ENCODE measurements at regions not wholly inside any gene's neighbourhood (a gene's known extent, or its start where the extent isn't known, plus 50 kb on each side); places are given as distances from the start of the nearest gene placed in this dataset.

DNA sequence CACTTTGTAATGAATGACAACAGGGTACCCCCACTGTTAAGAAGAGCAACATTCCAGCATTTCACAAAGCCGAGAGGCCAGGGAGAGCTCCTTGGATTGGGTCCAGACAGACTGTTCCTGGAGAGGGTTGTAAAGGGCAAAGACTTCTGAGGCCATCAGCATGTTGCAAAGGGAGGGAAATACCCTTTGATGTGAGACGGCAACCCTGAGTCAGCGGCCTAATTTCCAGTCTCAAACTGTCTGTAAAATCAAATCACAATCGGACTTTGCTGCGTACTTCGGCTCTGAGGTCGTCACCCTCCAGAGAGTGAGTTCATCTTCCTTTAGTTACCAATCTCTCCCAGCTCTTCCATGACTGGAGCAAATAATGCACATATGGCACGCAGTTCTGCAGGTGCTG lies 101.0 kb upstream of the DTNBP1 start:
- TF ChIP-seq, protein P1, sequence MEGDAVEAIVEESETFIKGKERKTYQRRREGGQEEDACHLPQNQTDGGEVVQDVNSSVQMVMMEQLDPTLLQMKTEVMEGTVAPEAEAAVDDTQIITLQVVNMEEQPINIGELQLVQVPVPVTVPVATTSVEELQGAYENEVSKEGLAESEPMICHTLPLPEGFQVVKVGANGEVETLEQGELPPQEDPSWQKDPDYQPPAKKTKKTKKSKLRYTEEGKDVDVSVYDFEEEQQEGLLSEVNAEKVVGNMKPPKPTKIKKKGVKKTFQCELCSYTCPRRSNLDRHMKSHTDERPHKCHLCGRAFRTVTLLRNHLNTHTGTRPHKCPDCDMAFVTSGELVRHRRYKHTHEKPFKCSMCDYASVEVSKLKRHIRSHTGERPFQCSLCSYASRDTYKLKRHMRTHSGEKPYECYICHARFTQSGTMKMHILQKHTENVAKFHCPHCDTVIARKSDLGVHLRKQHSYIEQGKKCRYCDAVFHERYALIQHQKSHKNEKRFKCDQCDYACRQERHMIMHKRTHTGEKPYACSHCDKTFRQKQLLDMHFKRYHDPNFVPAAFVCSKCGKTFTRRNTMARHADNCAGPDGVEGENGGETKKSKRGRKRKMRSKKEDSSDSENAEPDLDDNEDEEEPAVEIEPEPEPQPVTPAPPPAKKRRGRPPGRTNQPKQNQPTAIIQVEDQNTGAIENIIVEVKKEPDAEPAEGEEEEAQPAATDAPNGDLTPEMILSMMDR (IDR thresholded peaks at IDR 0.05; ENCODE audit: low read depth, low read length, poor library complexity, severe bottlenecking) = no peak
- TF ChIP-seq EZH2phosphoT487 (IDR thresholded peaks at IDR 0.05; ENCODE audit: borderline replicate concordance, low read length) = no peak

All from DOHH2 (cell line).